Transverse colon (tissue), 4 donors: ENCODE measurements at regions not wholly inside any gene's neighbourhood (a gene's known extent, or its start where the extent isn't known, plus 50 kb on each side); places are given as distances from the start of the nearest gene placed in this dataset.

ENCODE experiments used
- DNase-seq: peaks from one replicate; pipeline ENCODE4 v3.0.0-alpha.2; 2019
- H3K27ac ChIP-seq, 4 donors: fragments of 200-600 bp; sonication (generic); 2 replicates each; pipeline ENCODE4 v1.5.1; 2016 to 2018; ENCODE audit warnings: inconsistent platforms in 4 of 4
- H3K27me3 ChIP-seq: fragments of 200-600 bp; sonication (generic); 2 replicates; pipeline ENCODE4 v1.5.1; 2017; ENCODE audit warnings: inconsistent platforms
- H3K36me3 ChIP-seq, 4 donors: fragments of 200-600 bp; sonication (generic); 2 replicates each; pipeline ENCODE4 v1.5.1; 2017 to 2019; ENCODE audit warnings: inconsistent platforms in 4 of 4
- H3K4me1 ChIP-seq, 4 donors: fragments of 200-600 bp; sonication (generic); 2 replicates each; pipeline ENCODE4 v1.5.1; 2017 to 2020; ENCODE audit warnings: inconsistent platforms in 4 of 4
- H3K4me3 ChIP-seq, 4 donors: fragments of 200-600 bp; sonication (generic); 1 replicate in 1 of 4; 2 replicates in 3 of 4; pipeline versions ENCODE4 v1.5.1 to v1.6.1; 2017 to 2019; ENCODE audit warnings: inconsistent platforms in 4 of 4
- H3K9me3 ChIP-seq, 2 donors: fragments of 200-600 bp; sonication (generic); 2 replicates each; pipeline ENCODE4 v1.5.1; 2017 to 2019; ENCODE audit warnings: inconsistent platforms in 2 of 2
- CTCF ChIP-seq, 5 experiments: fragments of 200-600 bp in 3 of 5; fragments of 450-650 bp in 2 of 5; sonication (generic) in 3 of 5; IDR thresholded peaks; 1 replicate in 2 of 5; 2 replicates in 3 of 5; pipeline ENCODE4 v1.5.1; 2016 to 2017; ENCODE audit warnings: antibody characterized with exemption in 5 of 5, inconsistent platforms in 3 of 5, mild to moderate bottlenecking in 2 of 5, moderate library complexity in 1 of 5
- EP300 ChIP-seq: sonication (generic); formaldehyde crosslinking; IDR thresholded peaks from one replicate; pipeline ENCODE4 v1.6.1; 2017; ENCODE audit warnings: antibody characterized with exemption, low read depth
- POLR2A ChIP-seq: fragments of 450-650 bp; IDR thresholded peaks from one replicate; pipeline ENCODE4 v1.6.1; 2016; ENCODE audit warnings: antibody characterized with exemption, mild to moderate bottlenecking, moderate library complexity
- POLR2AphosphoS5 ChIP-seq, 3 donors: sonication (generic); formaldehyde crosslinking; IDR thresholded peaks; one replicate each; pipeline ENCODE4 v1.6.1; 2016; ENCODE audit warnings: antibody characterized with exemption in 3 of 3
- WGBS, 2 donors: methylation state at CpG; one replicate each; pipeline ENCODE4 v1.1.5; 2018; ENCODE audit warnings: low coverage in 1 of 2; 5-methylcytosine and 5-hydroxymethylcytosine counted together
- in situ Hi-C, 4 donors: fragments of 200-750 bp; cut with MboI; loops; one replicate each; pipeline versions ENCODE4 v1.15.0 to v1.15.1; 2017; ENCODE audit warnings: low sequenced_read_pairs in 3 of 4, low pct_ligation_motif_present in 1 of 4, low pct_unique_long_range_greater_than_20kb in 1 of 4
- intact Hi-C: fragments of 100-400 bp; cut with DNase I; formaldehyde crosslinking; loops from one replicate; pipeline ENCODE4 v1.15.1; 2023; ENCODE audit warnings: low total_unique reads

GRCh38 chr2:19723021-19723420 is 178.8 kb downstream of the TTC32 start:
- 20 to 73% methylated on average over 1 to 7 of the region's 7 CpGs for WGBS, 2 donors
- no peak overlapping the region for H3K4me3 ChIP-seq
- no peaks in the 10 kb centered on the region for H3K36me3 ChIP-seq
- no peaks in the 10 kb centered on the region for H3K27me3 ChIP-seq
- TF ChIP-seq EP300 (no peak), POLR2A (no peak), POLR2AphosphoS5 (IDR thresholded peaks at IDR 0.05) (peak in 1 of 3 donors; percentile 29), CTCF (IDR thresholded peaks at IDR 0.05) (no peak)
- in situ Hi-C loops: no loop called here
- H3K27ac ChIP-seq: no peak overlapping the region
- DNase-seq: no peak
- no peaks in the 10 kb centered on the region for H3K4me1 ChIP-seq
- intact Hi-C loops: no loop called here
- no peaks in the 10 kb centered on the region for H3K9me3 ChIP-seq

- TF ChIP-seq POLR2AphosphoS5 (IDR thresholded peaks at IDR 0.05) (no peak), CTCF (IDR thresholded peaks at IDR 0.05) (no peak), EP300 (no peak), POLR2A (no peak)
- no peak for DNase-seq
- Histone ChIP-seq H3K36me3 (no peaks in the 10 kb centered on the region), H3K27ac (peak overlapping the region in 1 of 4 donors; percentile 8), H3K27me3 (no peaks in the 10 kb centered on the region), H3K4me3 (no peak overlapping the region), H3K4me1 (no peaks in the 10 kb centered on the region), H3K9me3 (no peaks in the 10 kb centered on the region)
- intact Hi-C loops (no loop called here), in situ Hi-C loops (no loop called here)
- 70% methylated on average over 3 of the region's 3 CpGs; no CpG with 5 or more reads in 1 of the 2 donors for WGBS, 2 donors
These were observed 179.2 kb downstream of the TTC32 start for GRCh38 chr2:19722531-19722971.

- no peaks in the 10 kb centered on the region for H3K4me1 ChIP-seq
- no peaks in the 10 kb centered on the region for H3K27me3 ChIP-seq
- H3K4me3 ChIP-seq: no peak overlapping the region
- intact Hi-C loops (no loop called here), in situ Hi-C loops (no loop called here)
- H3K9me3 ChIP-seq: no peaks in the 10 kb centered on the region
- H3K36me3 ChIP-seq: no peaks in the 10 kb centered on the region
- 83 to 93% methylated on average over 2 to 5 of the region's 5 CpGs for WGBS, 2 donors
- no peak for TF ChIP-seq CTCF (IDR thresholded peaks at IDR 0.05)
- no peak for TF ChIP-seq EP300
- TF ChIP-seq POLR2A: no peak
- TF ChIP-seq POLR2AphosphoS5 (IDR thresholded peaks at IDR 0.05): no peak
- no peak overlapping the region for H3K27ac ChIP-seq
- no peak for DNase-seq
These were observed 181.5 kb downstream of the TTC32 start for GRCh38 chr2:19720306-19720705.

GRCh38 chr2:19719540-19719939 is 182.2 kb downstream of the TTC32 start:
- WGBS, 2 donors: 80% methylated on average over 2 to 5 of the region's 5 CpGs
- H3K9me3 ChIP-seq: no peaks in the 10 kb centered on the region

More at GRCh38 chr2:19719540-19719939, 182.2 kb downstream of the TTC32 start:
- H3K4me1 ChIP-seq: no peaks in the 10 kb centered on the region
- H3K27ac ChIP-seq: no peak overlapping the region
- H3K36me3 ChIP-seq: no peaks in the 10 kb centered on the region
- in situ Hi-C loops (no loop called here), intact Hi-C loops (no loop called here)
- no peaks in the 10 kb centered on the region for H3K27me3 ChIP-seq
- TF ChIP-seq EP300 (no peak), POLR2AphosphoS5 (IDR thresholded peaks at IDR 0.05) (no peak), POLR2A (no peak), CTCF (IDR thresholded peaks at IDR 0.05) (no peak)
- H3K4me3 ChIP-seq: no peak overlapping the region
- DNase-seq: no peak
